ENCODE measurements at regions not wholly inside any gene's neighbourhood (a gene's known extent, or its start where the extent isn't known, plus 50 kb on each side); places are given as distances from the start of the nearest gene placed in this dataset.

GRCh38 chr4:155099231-155099630 is 109.2 kb upstream of the NPY2R start:
- TF ChIP-seq, protein P1, sequence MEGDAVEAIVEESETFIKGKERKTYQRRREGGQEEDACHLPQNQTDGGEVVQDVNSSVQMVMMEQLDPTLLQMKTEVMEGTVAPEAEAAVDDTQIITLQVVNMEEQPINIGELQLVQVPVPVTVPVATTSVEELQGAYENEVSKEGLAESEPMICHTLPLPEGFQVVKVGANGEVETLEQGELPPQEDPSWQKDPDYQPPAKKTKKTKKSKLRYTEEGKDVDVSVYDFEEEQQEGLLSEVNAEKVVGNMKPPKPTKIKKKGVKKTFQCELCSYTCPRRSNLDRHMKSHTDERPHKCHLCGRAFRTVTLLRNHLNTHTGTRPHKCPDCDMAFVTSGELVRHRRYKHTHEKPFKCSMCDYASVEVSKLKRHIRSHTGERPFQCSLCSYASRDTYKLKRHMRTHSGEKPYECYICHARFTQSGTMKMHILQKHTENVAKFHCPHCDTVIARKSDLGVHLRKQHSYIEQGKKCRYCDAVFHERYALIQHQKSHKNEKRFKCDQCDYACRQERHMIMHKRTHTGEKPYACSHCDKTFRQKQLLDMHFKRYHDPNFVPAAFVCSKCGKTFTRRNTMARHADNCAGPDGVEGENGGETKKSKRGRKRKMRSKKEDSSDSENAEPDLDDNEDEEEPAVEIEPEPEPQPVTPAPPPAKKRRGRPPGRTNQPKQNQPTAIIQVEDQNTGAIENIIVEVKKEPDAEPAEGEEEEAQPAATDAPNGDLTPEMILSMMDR (optimal IDR thresholded peaks at IDR 0.05 in 1 of 3, IDR thresholded peaks at IDR 0.05 in 1 of 3, conservative IDR thresholded peaks at IDR 0.05 in 1 of 3; ENCODE audit: extremely low read depth in 1 of 3, insufficient read depth in 2 of 3, low read length in 3 of 3): no peak
- no peak for TF ChIP-seq EZH2 (IDR thresholded peaks at IDR 0.05; ENCODE audit: low read length)
